ENCODE measurements at regions not wholly inside any gene's neighbourhood (a gene's known extent, or its start where the extent isn't known, plus 50 kb on each side); places are given as distances from the start of the nearest gene placed in this dataset.

DNA sequence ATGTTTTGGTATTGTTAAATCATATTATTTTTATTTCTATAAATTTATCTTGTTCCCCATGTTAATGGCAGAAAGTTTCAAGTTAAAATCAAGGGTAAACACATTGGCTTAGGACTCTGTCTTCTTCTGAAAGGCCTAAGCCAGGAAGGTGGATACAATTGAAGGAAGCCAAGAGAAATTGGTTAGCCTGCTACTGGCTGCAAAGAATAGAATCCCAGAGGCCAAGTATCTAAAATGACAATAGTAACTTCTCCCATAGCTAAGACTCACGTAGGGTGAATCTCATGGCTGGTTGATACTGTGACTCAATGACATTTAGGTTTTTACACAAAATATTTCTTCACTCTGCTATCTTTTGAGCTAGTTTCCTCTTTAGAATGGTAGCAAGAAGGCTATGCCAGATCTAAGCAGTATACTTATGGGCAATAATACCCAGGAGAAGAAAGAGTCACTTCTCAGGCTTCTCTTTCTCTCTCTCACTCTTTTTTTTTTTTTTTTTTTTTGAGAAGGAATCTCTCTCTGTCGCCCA is 621.5 kb upstream of the TBL1XR1 start:
- Mint-ChIP-seq H3K4me3 (no peak overlapping the region), H3K9me3 (no peaks in the 10 kb centered on the region), H3K36me3 (ENCODE audit: low read depth) (no peaks in the 10 kb centered on the region), H3K4me1 (ENCODE audit: low read depth) (peaks cover 6% of the 10 kb centered on the region), H3K27ac (no peak overlapping the region), H3K27me3 (ENCODE audit: low read depth) (no peaks in the 10 kb centered on the region)

DNA sequence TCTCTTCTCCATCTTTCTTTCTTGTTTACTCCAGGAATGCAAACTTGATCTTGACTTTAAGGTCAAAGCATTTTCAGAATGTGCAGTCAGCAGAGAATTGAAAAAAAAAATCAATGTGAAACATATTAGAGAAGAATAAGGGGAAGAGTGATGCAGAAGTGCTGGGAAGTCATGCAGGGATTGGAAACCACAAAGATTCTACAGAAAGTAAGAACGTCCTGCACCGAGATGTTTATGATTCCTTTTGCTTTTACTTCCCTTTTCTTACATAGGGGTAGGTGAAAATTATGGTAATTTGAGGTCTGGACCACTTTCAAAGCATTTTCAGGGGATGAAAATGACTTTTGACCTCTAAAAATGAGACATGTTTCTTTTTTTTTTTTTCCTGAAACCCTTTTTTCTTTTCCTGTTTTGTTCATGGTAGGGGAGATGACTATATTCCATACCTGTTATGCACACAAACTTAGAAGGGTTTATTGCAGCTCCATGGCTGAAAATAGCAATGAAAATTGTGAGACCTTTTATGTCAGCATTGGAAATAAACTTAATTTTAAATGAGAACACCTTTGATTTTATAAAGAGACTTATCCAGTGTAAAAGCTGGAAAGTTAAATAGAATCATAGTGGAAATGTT is 623.5 kb upstream of the TBL1XR1 start:
- H3K4me1 Mint-ChIP-seq (ENCODE audit: low read depth), result peaks cover 6% of the 10 kb centered on the region
- no peaks in the 10 kb centered on the region for H3K27me3 Mint-ChIP-seq (ENCODE audit: low read depth)
- H3K4me3 Mint-ChIP-seq, result no peak overlapping the region
- H3K36me3 Mint-ChIP-seq (ENCODE audit: low read depth), result no peaks in the 10 kb centered on the region
- no peaks in the 10 kb centered on the region for H3K9me3 Mint-ChIP-seq
- no peak overlapping the region for H3K27ac Mint-ChIP-seq

DNA sequence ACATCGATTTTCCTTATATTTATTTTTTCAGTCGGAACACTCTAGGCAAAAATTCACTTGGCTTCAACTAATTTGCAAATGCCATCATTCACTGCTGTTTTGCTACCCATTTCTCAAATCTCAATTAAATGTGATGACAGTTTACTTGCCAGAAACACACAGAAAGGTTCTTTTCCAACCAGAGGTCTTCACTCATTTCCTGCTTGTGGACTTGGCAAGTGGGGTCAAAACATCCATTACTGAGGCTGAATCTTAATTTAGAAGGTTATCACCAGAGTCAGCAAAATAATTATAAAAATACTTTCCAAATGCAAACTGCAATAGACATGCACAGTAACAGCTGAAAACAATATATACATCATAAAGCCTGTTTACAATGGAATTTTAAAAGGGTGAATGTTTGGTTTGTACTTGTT is 625.4 kb upstream of the TBL1XR1 start:
- Mint-ChIP-seq H3K27me3 (ENCODE audit: low read depth) (no peaks in the 10 kb centered on the region), H3K36me3 (ENCODE audit: low read depth) (no peaks in the 10 kb centered on the region), H3K9me3 (no peaks in the 10 kb centered on the region), H3K27ac (no peak overlapping the region), H3K4me1 (ENCODE audit: low read depth) (peaks cover 6% of the 10 kb centered on the region), H3K4me3 (no peak overlapping the region)

DNA sequence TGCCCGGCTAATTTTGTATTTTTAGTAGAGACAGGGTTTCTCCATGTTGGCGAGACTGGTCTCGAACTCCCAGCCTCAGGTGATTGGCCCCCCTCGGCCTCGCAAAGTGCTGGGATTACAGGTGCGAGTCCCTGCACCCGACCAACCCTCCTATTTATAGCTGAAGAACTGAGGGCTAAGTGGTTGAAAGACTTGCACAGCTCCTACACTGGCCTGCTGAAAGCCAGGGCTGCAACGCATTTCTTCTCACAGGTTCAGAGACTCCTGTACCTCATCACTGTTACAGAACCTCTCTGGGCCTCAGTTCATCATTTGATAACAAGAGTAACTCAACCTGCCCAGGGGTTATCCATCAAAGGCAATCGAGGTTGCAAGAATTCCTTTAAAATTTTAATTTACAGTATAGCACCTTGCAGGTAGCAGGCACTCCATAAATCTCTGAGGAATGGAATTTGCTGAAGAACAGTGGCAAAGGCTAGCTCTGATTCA is 626.5 kb upstream of the TBL1XR1 start:
- Mint-ChIP-seq H3K27ac (no peak overlapping the region), H3K4me3 (no peak overlapping the region), H3K36me3 (ENCODE audit: low read depth) (no peaks in the 10 kb centered on the region), H3K4me1 (ENCODE audit: low read depth) (peaks cover 6% of the 10 kb centered on the region), H3K9me3 (no peaks in the 10 kb centered on the region), H3K27me3 (ENCODE audit: low read depth) (no peaks in the 10 kb centered on the region)

DNA sequence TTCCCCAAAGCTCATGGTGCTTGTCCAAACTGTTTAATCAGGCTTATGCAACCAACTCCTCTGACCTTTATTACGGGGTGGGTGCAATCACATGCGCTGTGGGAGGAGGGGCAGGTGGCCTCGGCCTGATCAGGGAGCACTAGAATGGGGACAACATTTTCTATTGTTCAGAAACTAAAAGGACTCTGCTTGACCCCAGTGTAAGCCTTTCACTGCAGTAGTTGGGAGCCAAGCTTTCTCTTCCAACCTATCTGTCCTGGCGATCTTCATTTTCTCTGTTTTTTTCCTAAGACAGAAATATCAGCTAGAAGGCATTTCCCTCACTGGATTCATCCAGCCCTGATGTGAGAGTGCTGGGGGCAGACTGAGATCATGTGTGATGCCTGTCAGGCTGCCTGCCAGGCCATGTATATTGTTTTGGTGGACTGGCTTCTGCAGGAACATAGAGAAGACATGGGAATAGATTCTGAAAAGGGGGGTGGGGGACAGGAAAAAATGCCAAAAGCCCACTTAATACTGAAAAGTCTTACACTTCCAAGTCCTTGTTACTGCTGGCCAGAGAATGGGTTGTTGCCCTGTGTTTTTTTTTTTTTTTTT is 627.0 kb upstream of the TBL1XR1 start:
- H3K36me3 Mint-ChIP-seq (ENCODE audit: low read depth), result no peaks in the 10 kb centered on the region
- H3K27me3 Mint-ChIP-seq (ENCODE audit: low read depth), result no peaks in the 10 kb centered on the region
- no peak overlapping the region for H3K27ac Mint-ChIP-seq
- H3K9me3 Mint-ChIP-seq, result no peaks in the 10 kb centered on the region
- H3K4me3 Mint-ChIP-seq, result no peak overlapping the region
- peaks cover 6% of the 10 kb centered on the region for H3K4me1 Mint-ChIP-seq (ENCODE audit: low read depth)

DNA sequence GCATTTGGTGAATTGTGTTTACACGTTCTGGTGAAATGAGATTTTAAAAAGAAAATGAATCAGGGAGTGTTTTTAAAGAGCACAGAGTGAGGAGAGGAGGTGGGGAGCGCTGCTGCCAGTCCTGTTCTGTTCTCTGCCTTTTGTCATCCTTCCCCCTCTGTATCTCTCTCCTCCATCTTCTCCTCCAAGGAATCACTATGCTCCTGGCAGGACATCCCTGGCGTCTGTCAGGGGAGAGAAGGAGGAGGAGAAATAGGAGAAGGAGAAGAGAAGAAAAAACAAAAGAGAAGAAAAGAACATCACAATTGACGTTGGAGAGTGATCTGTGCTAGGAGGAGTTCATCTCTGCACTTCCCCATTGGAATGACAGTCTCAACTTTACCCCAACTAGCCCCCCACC is 627.6 kb upstream of the TBL1XR1 start:
- no peaks in the 10 kb centered on the region for H3K27me3 Mint-ChIP-seq (ENCODE audit: low read depth)
- H3K9me3 Mint-ChIP-seq, result no peaks in the 10 kb centered on the region
- H3K4me3 Mint-ChIP-seq, result no peak overlapping the region
- H3K27ac Mint-ChIP-seq, result no peak overlapping the region
- H3K4me1 Mint-ChIP-seq (ENCODE audit: low read depth), result peaks cover 6% of the 10 kb centered on the region
- H3K36me3 Mint-ChIP-seq (ENCODE audit: low read depth), result no peaks in the 10 kb centered on the region

DNA sequence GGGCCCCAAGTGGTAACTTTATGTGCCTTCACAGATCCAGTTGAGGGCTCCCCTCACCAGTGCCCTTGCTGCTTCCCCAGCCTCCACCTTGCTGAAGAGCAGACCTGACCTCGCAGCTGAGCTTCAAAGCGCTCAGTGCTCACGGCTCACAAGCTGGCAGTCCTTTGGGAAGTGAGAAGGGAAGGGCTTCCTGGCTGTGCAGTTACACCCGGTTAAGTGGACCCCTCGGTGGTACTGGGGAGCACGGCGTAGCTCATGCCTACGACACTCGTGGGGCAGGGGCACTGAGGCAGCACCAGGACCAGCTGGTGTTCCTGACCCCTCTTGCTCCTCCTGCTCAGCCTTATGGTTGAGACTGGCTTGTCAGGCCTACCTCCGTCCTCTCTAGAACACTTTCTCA is 629.0 kb upstream of the TBL1XR1 start:
- no peaks in the 10 kb centered on the region for H3K9me3 Mint-ChIP-seq
- no peak overlapping the region for H3K4me3 Mint-ChIP-seq
- H3K4me1 Mint-ChIP-seq (ENCODE audit: low read depth), result no peaks in the 10 kb centered on the region
- H3K27ac Mint-ChIP-seq, result no peak overlapping the region
- H3K36me3 Mint-ChIP-seq (ENCODE audit: low read depth), result no peaks in the 10 kb centered on the region
- no peaks in the 10 kb centered on the region for H3K27me3 Mint-ChIP-seq (ENCODE audit: low read depth)

DNA sequence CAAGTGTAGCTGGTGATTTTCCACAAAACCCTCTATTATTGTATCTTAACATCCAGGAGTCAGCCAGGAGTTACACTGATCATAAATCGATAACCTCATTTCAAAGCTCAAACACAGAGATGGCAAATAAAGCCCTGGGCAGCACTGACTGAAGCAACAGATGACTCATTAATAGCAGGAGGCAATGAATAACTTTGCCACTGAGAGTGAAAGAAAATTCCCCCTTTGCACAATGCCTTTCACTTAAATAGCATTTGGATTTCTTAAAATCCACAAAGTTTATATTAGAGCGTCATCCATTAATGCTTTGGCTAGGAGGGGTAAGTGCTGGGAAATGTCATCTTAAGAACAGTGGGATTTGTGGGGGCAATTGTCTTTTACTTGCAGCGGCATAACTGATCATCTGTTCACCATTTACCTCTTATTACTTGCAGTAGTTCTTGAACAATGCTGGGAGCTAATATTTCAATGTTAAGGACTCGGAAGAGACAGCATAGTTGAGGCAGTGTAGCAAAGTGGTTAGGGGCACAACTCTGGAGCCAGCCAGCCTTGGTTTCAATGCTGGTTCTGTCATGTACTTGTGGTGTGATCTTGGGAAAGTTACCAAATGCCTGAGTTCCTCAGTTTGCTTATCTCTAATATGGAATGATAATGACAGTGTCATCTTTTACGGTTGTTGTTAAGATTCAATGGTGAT is 630.4 kb upstream of the TBL1XR1 start:
- Mint-ChIP-seq H3K4me1 (ENCODE audit: low read depth) (no peaks in the 10 kb centered on the region), H3K36me3 (ENCODE audit: low read depth) (no peaks in the 10 kb centered on the region), H3K27ac (no peak overlapping the region), H3K4me3 (no peak overlapping the region), H3K27me3 (ENCODE audit: low read depth) (no peaks in the 10 kb centered on the region), H3K9me3 (no peaks in the 10 kb centered on the region)

DNA sequence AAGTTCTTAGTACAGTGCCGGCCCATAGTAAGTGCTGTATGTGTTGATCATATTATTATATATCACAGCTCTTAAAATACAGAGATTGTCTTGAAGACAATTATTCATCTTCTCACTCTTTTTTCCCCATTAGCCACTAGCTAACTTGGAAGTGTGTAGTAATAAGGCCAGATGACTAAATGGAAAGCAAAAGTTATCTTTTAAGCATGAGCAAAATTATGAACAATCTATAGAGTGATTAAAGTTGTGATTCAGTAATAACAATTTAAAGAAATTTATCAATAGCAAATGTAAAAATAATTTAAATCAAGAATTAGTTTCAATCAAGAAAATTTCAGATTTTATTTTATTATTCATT is 630.9 kb upstream of the TBL1XR1 start:
- Mint-ChIP-seq H3K4me3 (no peak overlapping the region), H3K36me3 (ENCODE audit: low read depth) (no peaks in the 10 kb centered on the region), H3K9me3 (no peaks in the 10 kb centered on the region), H3K27ac (no peak overlapping the region), H3K4me1 (ENCODE audit: low read depth) (no peaks in the 10 kb centered on the region), H3K27me3 (ENCODE audit: low read depth) (no peaks in the 10 kb centered on the region)

DNA sequence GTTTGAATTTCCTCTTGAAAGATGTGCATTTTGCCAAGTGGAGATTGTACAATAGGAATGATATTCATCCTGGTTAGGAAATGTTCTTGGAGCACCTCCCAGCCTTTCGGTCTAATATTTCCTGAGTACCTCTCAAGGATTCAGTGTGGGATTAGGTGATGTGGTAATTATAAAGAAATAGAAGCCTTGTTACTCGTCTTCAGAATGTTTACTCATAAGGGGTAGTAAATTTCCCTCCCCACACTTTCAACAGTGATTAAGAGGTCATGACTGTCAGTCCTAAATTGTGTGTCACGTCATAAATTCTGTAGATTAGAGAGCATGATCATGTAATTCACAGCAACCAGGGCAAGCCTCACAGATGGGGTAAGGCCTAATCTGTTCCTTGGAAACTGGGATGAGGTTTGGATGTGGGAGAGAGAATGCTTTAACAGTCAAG is 633.1 kb upstream of the TBL1XR1 start:
- Mint-ChIP-seq H3K4me3 (no peak overlapping the region), H3K4me1 (ENCODE audit: low read depth) (no peaks in the 10 kb centered on the region), H3K27me3 (ENCODE audit: low read depth) (no peaks in the 10 kb centered on the region), H3K27ac (no peak overlapping the region), H3K36me3 (ENCODE audit: low read depth) (no peaks in the 10 kb centered on the region), H3K9me3 (no peaks in the 10 kb centered on the region)

DNA sequence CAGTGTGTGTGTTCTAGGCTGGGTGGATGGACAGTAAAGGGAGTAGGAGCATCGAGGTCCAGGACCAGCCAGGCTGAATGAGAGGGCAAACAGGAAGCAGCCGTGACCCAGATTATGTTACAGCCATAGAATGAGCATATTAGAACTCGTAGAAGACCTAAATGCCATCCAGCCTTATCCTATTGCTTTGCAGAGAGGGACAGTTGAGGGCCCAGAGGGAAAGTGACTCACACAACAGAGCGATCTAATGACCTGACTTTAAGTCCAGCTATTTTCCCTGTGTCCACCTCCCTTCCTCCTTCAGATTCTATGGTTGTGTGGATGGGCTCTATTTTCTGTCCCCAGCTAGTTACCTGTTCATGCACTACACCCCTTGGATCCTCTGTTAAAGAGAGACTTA is 634.1 kb upstream of the TBL1XR1 start:
- Mint-ChIP-seq H3K36me3 (ENCODE audit: low read depth) (no peaks in the 10 kb centered on the region), H3K9me3 (no peaks in the 10 kb centered on the region), H3K4me3 (no peak overlapping the region), H3K4me1 (ENCODE audit: low read depth) (no peaks in the 10 kb centered on the region), H3K27ac (no peak overlapping the region), H3K27me3 (ENCODE audit: low read depth) (no peaks in the 10 kb centered on the region)

DNA sequence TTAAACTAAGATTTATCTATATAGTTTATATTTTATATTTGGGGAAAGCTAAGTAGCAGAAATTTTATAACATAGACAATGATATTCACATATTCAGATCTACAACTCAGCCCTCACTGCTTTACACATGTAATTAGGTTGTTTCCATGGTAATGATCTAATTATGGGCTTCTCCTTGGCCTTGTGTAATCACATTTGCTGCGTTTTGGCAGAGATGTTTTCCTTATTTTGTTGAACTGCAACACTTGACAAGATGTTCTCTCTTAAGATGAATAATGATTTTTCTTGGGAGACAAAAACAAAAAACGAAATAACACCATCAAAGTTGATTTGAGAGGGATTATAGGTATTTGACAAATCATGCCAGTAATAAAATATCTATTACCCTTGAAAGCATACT is 635.6 kb upstream of the TBL1XR1 start:
- Mint-ChIP-seq H3K36me3 (ENCODE audit: low read depth) (no peaks in the 10 kb centered on the region), H3K4me3 (no peak overlapping the region), H3K9me3 (no peaks in the 10 kb centered on the region), H3K27ac (no peak overlapping the region), H3K4me1 (ENCODE audit: low read depth) (no peaks in the 10 kb centered on the region), H3K27me3 (ENCODE audit: low read depth) (no peaks in the 10 kb centered on the region)

DNA sequence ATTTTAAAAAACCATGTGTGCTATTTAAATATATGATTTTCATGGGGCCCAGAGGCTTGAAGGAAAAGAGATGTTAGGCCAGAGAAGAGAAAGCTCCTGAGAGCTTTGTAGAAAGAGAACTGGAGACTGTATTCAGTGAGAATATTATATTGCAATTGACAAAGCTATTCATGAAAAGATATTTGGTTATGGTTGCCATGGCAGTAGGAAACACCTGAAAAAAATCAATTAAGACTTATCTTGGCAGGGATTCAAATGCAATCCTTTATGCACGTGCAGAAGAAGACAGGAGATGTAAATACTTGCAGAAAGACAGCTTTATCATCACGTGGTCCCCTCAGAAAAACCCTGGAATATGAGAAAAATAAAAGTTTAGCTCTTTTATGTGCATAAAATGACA is 636.0 kb upstream of the TBL1XR1 start:
- no peaks in the 10 kb centered on the region for H3K9me3 Mint-ChIP-seq
- no peak overlapping the region for H3K4me3 Mint-ChIP-seq
- H3K27ac Mint-ChIP-seq, result no peak overlapping the region
- H3K27me3 Mint-ChIP-seq (ENCODE audit: low read depth), result no peaks in the 10 kb centered on the region
- no peaks in the 10 kb centered on the region for H3K4me1 Mint-ChIP-seq (ENCODE audit: low read depth)
- H3K36me3 Mint-ChIP-seq (ENCODE audit: low read depth), result no peaks in the 10 kb centered on the region

DNA sequence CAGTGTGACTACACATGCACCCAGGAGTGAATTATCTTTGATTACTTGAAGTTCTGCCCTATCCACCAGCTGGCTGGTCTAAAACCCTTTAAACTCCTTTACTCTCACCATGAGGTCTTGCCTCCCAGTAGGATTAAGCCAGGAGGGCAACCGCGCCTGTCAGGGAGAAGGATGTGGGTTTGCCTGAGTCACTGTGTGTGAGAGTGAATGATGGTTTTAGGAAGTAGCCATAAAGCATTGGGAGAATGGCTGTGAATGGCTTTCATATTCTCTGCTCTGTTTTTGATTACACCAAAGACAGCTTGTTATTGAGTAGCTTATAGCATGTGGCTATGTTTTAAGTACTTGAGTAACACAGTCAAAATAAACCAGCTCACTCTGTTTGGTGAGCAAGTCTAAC is 637.7 kb upstream of the TBL1XR1 start:
- no peaks in the 10 kb centered on the region for H3K4me1 Mint-ChIP-seq (ENCODE audit: low read depth)
- H3K4me3 Mint-ChIP-seq, result no peak overlapping the region
- no peaks in the 10 kb centered on the region for H3K36me3 Mint-ChIP-seq (ENCODE audit: low read depth)
- no peaks in the 10 kb centered on the region for H3K9me3 Mint-ChIP-seq
- H3K27ac Mint-ChIP-seq, result no peak overlapping the region
- H3K27me3 Mint-ChIP-seq (ENCODE audit: low read depth), result no peaks in the 10 kb centered on the region

DNA sequence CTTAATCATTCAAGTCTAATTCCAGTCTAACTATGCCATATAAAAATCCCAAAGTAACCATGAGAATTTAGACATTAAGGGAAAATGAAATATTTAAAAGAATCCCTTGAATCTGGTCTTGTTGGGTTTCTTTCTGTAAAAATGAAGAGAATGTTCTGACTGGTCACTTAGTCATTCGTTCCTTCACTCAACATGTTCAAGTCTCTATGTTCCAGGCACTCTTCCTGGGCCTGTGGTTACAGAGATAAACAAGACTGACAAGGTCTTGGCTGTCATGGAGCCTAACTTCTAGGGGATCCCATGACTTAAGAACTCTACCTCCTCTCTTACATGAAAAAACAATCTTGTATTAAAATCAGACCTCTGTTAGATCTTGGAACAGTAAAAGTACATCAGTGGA is 638.6 kb upstream of the TBL1XR1 start:
- no peaks in the 10 kb centered on the region for H3K9me3 Mint-ChIP-seq
- no peak overlapping the region for H3K4me3 Mint-ChIP-seq
- no peaks in the 10 kb centered on the region for H3K4me1 Mint-ChIP-seq (ENCODE audit: low read depth)
- no peak overlapping the region for H3K27ac Mint-ChIP-seq
- no peaks in the 10 kb centered on the region for H3K36me3 Mint-ChIP-seq (ENCODE audit: low read depth)
- H3K27me3 Mint-ChIP-seq (ENCODE audit: low read depth), result no peaks in the 10 kb centered on the region
